CD4-positive, alpha-beta T cell treated with Interleukin-4 for 4 hours (primary cell): ENCODE measurements at regions not wholly inside any gene's neighbourhood (a gene's known extent, or its start where the extent isn't known, plus 50 kb on each side); places are given as distances from the start of the nearest gene placed in this dataset.

Experiments
- DNase-seq: peaks from one replicate; pipeline ENCODE4 v3.0.0-alpha.2; 2020

GRCh38 chr20:4597215-4597614 is 89.0 kb upstream of the PRNP start:
- no peak for DNase-seq

GRCh38 chr20:4593149-4593525 is 93.1 kb upstream of the PRNP start:
- DNase-seq: no peak

GRCh38 chr20:4592316-4593148 is 93.7 kb upstream of the PRNP start:
- no peak for DNase-seq

GRCh38 chr20:4591975-4592315 is 94.3 kb upstream of the PRNP start:
- no peak for DNase-seq

DNA sequence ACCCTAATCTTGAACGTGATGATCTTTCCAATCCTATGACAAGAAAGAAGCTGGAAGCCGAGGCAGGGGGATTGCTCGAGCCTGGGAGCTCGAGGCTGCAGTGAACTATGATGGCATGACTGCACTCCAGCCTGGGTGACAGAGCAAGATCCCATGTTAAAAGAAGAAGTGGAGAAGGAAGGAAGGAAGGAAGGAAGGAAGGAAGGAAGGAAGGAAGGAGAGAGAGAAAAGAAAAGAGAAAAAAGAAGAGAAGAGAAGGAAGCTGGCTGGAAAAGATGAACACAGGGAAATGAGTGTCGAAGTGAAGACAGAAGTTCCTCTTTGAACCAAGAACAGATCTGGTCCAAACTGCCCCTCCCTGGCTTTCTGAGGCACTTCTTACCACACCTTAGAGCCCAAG is 100.5 kb upstream of the PRNP start:
- DNase-seq: no peak

DNA sequence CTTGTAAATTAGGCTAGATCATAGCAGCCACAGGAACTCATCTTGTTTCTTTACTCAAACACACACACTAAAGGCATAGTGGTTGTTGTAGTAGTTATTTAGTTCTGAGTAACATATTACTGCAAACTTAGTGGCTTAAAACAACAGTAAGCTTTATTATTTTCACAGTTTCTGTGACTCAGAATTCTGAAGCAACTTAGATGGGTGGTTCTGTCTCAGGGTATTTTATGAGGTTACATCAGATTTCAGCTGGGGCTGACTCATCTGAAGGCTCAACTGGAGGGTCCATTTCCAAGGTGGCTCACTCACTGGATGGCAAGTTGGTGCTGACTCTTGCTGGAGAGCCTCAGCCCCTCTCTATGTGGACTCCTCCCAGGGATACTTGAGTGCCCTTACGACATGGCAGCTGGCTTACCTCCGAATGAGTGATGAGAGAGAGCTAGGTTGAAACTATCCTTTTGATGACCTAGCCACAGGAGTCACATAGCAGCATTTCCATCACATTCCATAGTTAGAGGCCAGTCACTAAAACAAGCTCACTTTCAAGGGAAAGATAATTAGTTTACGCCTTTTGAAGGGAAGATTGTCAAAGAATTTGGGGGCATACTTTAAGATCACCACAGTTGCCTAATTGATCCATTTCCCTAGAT is 101.0 kb upstream of the PRNP start:
- DNase-seq: no peak

DNA sequence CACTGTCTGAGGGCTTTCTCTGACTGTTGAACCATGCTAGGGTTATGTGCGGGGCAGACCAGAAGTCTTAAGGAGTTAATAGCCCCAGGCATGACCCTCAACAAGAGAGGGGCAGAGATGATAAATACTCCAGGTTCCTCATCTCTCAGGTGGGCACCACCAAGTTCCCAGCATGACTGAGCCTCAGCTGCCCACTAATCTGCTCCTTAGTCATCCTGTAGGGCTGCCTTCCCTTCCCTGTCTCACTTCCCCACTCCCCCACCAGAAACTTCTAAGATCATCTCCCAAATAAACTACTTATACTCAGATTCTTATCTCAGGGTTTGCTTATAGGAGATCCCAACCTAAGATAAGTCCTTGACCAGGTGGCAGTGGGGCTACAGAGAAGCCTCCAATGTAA is 101.7 kb upstream of the PRNP start:
- DNase-seq: no peak

- DNase-seq: no peak
Observed at GRCh38 chr20:4581838-4582237, 104.4 kb upstream of the PRNP start.

- no peak for DNase-seq
Observed at GRCh38 chr20:4578375-4578774, 107.9 kb upstream of the PRNP start.

DNA sequence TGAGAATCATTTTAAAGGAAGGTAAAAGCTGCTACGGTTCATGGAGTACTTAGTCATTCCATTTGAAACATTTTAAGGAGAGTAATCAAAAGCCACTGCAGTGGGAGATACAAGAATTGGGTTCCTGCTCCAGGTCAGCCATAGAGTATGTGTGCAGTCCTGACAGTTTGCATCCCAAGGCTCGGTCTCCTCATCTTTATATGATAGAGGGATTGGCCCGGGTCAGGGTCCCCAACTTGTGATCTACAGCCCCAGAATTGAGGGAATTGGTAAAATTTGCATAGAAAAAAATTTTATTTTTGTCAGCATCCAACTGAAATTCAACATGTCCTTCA is 111.9 kb upstream of the PRNP start:
- DNase-seq: no peak

GRCh38 chr20:4573564-4574355 is 112.5 kb upstream of the PRNP start:
- no peak for DNase-seq

- DNase-seq: no peak
Observed at GRCh38 chr20:4571759-4572531, 114.3 kb upstream of the PRNP start.

DNA sequence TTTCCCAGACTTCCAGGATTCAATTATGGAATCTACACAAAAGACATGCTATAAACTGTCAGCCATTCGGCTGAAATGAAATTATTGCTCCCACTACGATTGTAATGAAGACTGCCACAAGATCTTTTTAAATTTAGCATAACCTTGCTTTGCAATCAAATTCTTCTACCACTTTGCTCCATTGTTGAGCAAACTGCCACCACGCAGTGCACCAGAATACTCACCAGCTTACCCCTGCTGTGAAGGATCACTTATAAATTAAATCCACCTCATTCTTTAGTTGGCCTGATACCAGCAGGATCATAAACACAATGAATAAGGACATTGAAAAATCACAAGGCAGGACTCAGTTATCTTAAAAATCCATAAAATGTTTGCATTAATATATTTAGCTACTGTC is 116.4 kb upstream of the PRNP start:
- DNase-seq: no peak

GRCh38 chr20:4569092-4569491 is 117.2 kb upstream of the PRNP start:
- no peak for DNase-seq

GRCh38 chr20:4568361-4568959 is 117.8 kb upstream of the PRNP start:
- DNase-seq: no peak

GRCh38 chr20:4567170-4567569 is 119.1 kb upstream of the PRNP start:
- DNase-seq: no peak

GRCh38 chr20:4563534-4563933 is 122.7 kb upstream of the PRNP start:
- DNase-seq: no peak

DNA sequence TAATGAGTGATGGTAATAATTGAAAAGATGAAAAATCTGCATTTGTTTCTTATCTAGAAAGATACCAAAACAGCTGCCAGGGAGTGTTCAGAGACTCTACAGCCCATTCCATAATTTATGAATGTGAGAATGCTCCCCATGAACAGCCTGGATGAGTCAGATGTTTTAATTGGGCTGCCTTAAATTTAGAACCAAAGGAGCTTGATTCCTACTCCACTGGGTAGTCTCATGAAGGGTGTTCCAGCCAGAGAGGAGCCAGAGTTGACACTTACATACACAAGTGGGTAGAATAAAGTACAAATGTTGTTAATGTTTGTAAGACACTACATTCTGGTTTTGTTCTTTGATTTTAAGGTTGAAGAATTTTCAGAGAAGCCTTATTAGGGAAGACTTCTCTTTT is 123.2 kb upstream of the PRNP start:
- no peak for DNase-seq

DNA sequence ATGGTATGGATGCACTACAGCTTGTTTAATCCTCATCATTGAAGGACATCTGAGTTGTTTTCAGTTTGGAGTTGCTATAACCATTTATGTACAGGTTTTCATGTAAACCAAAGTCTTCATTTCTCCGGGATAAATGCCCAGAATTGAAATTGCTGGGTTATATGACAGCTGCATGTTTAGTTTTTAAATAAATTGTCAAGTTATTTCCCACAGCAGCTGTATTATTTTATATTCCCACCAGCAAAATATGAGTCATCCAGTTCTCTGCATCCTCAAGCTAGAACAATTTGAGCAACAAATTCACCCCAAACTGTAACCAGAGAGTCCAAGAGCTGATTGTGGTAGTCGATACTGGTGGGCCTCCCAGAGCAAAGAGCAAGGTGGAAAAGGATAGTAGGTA is 125.6 kb upstream of the PRNP start:
- no peak for DNase-seq

DNA sequence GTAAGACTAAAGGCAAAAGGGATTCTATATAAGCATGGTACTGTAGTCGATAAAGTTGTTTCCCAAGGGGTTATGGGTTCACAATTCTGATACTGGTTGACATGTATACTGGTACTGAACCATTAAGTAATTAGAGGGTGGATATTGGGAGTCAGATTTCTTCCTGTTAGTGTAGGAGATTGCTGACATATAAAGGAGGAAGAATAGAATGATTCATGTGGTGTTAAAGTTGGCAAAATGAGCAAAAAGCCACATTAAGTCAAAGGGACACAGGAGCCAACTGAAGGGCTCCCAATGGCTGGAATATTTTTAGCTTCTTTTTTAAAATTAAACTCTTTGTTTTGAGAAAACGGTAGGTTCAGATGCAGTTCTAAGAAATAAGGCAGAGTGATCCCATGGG is 126.3 kb upstream of the PRNP start:
- DNase-seq: no peak

DNA sequence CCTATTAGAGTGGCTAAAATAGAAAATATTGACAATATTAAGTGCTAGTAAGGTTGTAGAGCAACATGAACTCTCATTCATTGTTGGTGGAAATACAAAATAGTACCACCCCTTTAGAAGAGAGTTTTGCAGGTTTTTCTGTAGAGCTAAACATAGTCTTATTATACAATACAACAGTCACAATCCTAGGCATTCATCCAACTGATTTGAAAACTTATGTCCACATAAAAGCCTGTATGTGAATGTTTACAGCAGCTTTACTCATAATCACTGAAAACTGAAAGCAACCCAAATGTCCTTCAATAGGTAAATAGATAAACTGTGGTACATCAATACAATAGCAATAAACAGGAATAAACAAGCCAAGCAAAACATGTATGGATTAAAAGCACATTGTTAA is 127.2 kb upstream of the PRNP start:
- DNase-seq: no peak

DNA sequence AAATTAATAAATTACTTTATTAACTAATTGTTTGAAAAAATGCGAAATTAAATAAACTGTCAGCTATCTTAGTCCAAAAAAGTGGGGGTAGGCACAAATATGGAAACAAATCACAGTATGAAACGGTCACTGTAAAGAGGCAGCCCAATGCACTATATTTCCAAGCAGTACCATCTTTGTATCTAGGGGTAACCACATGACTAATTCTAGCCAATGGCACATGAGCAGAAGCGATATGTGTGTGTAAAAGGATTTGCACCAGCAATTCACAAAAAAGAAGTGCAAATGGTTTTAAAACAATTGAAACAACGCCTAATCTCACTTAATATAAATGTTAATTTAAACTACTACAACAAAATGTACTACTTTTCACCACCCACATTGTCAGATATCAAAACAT is 129.5 kb upstream of the PRNP start:
- no peak for DNase-seq
